ENCODE measurements at regions not wholly inside any gene's neighbourhood (a gene's known extent, or its start where the extent isn't known, plus 50 kb on each side); places are given as distances from the start of the nearest gene placed in this dataset.

DNA sequence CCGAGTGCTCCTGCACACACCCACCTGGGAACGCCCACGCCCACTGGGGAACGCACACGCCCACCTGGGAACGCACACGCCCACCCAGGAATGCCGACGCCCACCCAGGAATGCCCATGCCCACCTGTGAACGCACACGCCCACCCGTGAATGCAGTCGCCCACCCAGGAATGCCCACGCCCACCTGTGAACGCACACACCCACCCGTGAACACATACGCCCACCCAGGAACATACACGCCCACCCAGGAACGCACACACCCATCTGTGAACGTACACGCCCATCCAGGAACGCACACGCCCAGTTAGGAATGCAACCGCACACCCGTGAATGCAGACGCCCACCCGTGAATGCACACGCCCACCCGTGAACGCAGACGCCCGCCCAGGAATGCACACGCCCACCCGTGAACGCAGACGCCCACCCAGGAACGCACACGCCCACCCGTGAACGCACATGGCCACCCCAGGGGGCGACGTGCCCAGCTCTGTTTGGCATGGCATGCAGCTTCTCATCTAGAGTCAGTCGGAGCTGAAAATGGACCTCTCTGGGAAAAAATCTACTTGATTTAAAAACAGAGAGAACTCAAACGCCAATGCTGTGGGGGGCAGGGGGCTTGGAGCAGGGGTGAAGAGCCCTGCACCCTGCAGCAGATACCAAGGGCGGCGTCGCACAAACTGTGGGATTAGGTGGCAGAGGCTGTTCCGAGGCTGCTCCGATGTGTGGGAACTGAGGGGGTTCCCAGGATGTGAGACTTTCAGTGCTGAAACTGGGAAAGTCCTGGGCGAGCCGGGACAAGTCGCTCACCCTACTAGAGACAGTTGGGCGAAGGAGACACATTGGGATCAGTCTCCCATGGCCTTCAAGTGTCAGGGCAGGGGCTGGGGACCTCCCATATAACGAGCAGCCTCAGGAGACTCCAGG is 83.3 kb downstream of the MYEOV start:
- H3K4me2 ChIP-seq (ENCODE audit: insufficient read depth, low read length): no peak overlapping the region
- DNase-seq (no peak), ATAC-seq (ENCODE audit: insufficient read depth, low read depth) (no peak)
- H3K79me2 ChIP-seq (ENCODE audit: insufficient read depth, low read length): no peaks in the 10 kb centered on the region
- H3K9ac ChIP-seq (ENCODE audit: low read depth, low read length): no peak overlapping the region
- 0 out of 2 replicates have a peak, but pooled peaks cover 2% of the 10 kb centered on the region for H4K20me1 ChIP-seq (ENCODE audit: insufficient read depth, low read length)
- no peak for TF ChIP-seq EZH2 (IDR thresholded peaks at IDR 0.05; ENCODE audit: borderline replicate concordance, low read depth, low read length, severe bottlenecking)
- TF ChIP-seq CTCF (IDR thresholded peaks at IDR 0.05; ENCODE audit: borderline replicate concordance, extremely low read depth, low read length, poor library complexity, severe bottlenecking): no peak
- H3K4me1 ChIP-seq (ENCODE audit: insufficient read depth, low read length): no peaks in the 10 kb centered on the region
- H3K27ac ChIP-seq (ENCODE audit: low read length): no peak overlapping the region
- no peaks in the 10 kb centered on the region for H3K9me3 ChIP-seq (ENCODE audit: insufficient read depth, low read length, severe bottlenecking)
- H3K4me3 ChIP-seq (ENCODE audit: low read depth in 1 of 2, low read length in 2 of 2): no peak overlapping the region
- no peak overlapping the region for H2AFZ ChIP-seq (ENCODE audit: low read depth, low read length)
- no peaks in the 10 kb centered on the region for H3K36me3 ChIP-seq (ENCODE audit: insufficient read depth, low read length)
- no peaks in the 10 kb centered on the region for H3K27me3 ChIP-seq (ENCODE audit: insufficient read depth, low read length, poor library complexity)

GRCh38 chr11:69377953-69378302 is 84.0 kb downstream of the MYEOV start:
- no peak overlapping the region for H3K4me3 ChIP-seq (ENCODE audit: low read depth in 1 of 2, low read length in 2 of 2)
- DNase-seq: no peak
- no peak overlapping the region for H3K9ac ChIP-seq (ENCODE audit: low read depth, low read length)
- no peak overlapping the region for H3K4me2 ChIP-seq (ENCODE audit: insufficient read depth, low read length)
- no peaks in the 10 kb centered on the region for H3K36me3 ChIP-seq (ENCODE audit: insufficient read depth, low read length)
- no peak for ATAC-seq (ENCODE audit: insufficient read depth, low read depth)
- 0 out of 2 replicates have a peak, but pooled peaks cover 2% of the 10 kb centered on the region for H4K20me1 ChIP-seq (ENCODE audit: insufficient read depth, low read length)
- no peaks in the 10 kb centered on the region for H3K27me3 ChIP-seq (ENCODE audit: insufficient read depth, low read length, poor library complexity)
- TF ChIP-seq CTCF (IDR thresholded peaks at IDR 0.05; ENCODE audit: borderline replicate concordance, extremely low read depth, low read length, poor library complexity, severe bottlenecking) (no peak), EZH2 (IDR thresholded peaks at IDR 0.05; ENCODE audit: borderline replicate concordance, low read depth, low read length, severe bottlenecking) (no peak)
- H2AFZ ChIP-seq (ENCODE audit: low read depth, low read length): no peak overlapping the region
- H3K4me1 ChIP-seq (ENCODE audit: insufficient read depth, low read length): no peaks in the 10 kb centered on the region
- H3K79me2 ChIP-seq (ENCODE audit: insufficient read depth, low read length): no peaks in the 10 kb centered on the region
- H3K9me3 ChIP-seq (ENCODE audit: insufficient read depth, low read length, severe bottlenecking): no peaks in the 10 kb centered on the region
- H3K27ac ChIP-seq (ENCODE audit: low read length): no peak overlapping the region

DNA sequence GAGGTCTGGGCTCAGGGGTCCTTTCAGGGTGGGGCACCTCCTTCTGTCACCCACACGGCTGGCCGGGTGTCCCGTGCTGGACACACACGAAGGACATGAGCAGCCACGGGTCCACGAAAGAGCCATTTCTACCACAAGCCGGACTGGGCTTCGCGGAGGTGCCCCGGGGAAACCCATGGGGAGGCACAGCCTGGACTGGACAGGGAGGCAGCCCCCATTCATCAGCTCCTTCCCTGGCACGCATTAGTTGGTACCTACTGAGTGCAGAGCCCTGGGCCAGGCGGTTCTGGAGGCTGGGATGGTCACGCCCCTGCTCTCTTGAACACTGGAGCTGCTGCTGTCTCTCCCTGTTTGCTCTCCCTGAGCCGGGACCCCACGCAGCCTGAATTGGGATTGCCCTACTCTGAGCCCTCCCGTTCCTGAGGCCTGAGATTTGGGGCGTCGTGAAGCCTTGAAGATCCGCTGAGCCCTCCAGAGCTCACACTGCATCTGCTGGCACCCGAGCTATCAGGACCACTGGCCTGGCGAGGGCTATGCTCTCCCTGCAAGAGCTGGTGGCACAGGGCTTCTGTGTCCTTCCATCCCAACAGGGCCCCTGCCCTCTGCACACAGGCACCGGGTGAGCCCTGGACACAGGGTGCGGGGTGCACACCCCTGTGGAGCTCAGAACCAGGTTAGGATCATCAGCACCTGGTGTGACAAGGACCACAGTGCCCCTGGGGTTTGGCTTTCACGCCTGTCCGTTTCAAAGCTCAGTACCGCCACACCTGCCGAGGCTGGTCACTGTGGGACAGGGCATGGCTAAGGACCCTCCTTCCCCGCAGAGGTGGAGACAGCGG is 84.6 kb downstream of the MYEOV start:
- ATAC-seq (ENCODE audit: insufficient read depth, low read depth) (no peak), DNase-seq (no peak)
- no peaks in the 10 kb centered on the region for H3K4me1 ChIP-seq (ENCODE audit: insufficient read depth, low read length)
- TF ChIP-seq EZH2 (IDR thresholded peaks at IDR 0.05; ENCODE audit: borderline replicate concordance, low read depth, low read length, severe bottlenecking) (no peak), CTCF (IDR thresholded peaks at IDR 0.05; ENCODE audit: borderline replicate concordance, extremely low read depth, low read length, poor library complexity, severe bottlenecking) (no peak)
- no peaks in the 10 kb centered on the region for H3K36me3 ChIP-seq (ENCODE audit: insufficient read depth, low read length)
- H3K4me2 ChIP-seq (ENCODE audit: insufficient read depth, low read length): no peak overlapping the region
- H3K27ac ChIP-seq (ENCODE audit: low read length): no peak overlapping the region
- no peak overlapping the region for H2AFZ ChIP-seq (ENCODE audit: low read depth, low read length)
- no peaks in the 10 kb centered on the region for H3K9me3 ChIP-seq (ENCODE audit: insufficient read depth, low read length, severe bottlenecking)
- no peak overlapping the region for H3K4me3 ChIP-seq (ENCODE audit: low read depth in 1 of 2, low read length in 2 of 2)
- H3K79me2 ChIP-seq (ENCODE audit: insufficient read depth, low read length): no peaks in the 10 kb centered on the region
- H4K20me1 ChIP-seq (ENCODE audit: insufficient read depth, low read length): peaks cover 2% of the 10 kb centered on the region; the same call in 1 of the 2 replicates
- no peak overlapping the region for H3K9ac ChIP-seq (ENCODE audit: low read depth, low read length)
- H3K27me3 ChIP-seq (ENCODE audit: insufficient read depth, low read length, poor library complexity): no peaks in the 10 kb centered on the region
